IMR-90 (cell line): ENCODE measurements at regions not wholly inside any gene's neighbourhood (a gene's known extent, or its start where the extent isn't known, plus 50 kb on each side); places are given as distances from the start of the nearest gene placed in this dataset.

Experiments used
- ATAC-seq: fragments of 200-7000 bp; cut with Tn5 transposase; 2 replicates; pipeline ENCODE4 v1.9.1; 2020; ENCODE audit warnings: low read depth, mild to moderate bottlenecking, moderate library complexity
- BruUV-seq: library from RNA; stranded (reverse); fragments of 400-500 nt; replicated peaks from 2 replicates; lab custom pipeline; 2021; lab: Mats Ljungman, UMichigan
- CTCF ChIA-PET: fragments of 300-600 bp; formaldehyde crosslinking; extraction: SDS; loops from one replicate; lab custom pipeline; 2021; ENCODE audit warnings: antibody characterized with exemption; lab: Yijun Ruan, JAX
- POLR2A ChIA-PET: fragments of 300-600 bp; sonication (Branson Sonifier 250); formaldehyde crosslinking; loops from one replicate; lab custom pipeline; 2022; ENCODE audit warnings: antibody characterized with exemption; ENCODE audit not compliant: unreplicated experiment; lab: Charles Lee
- DNase-seq: peaks from one replicate; pipeline ENCODE4 v3.0.0; 2013
- H2AFZ ChIP-seq: replicated peaks from 2 replicates; pipeline ENCODE3; 2013; ENCODE audit warnings: low read length, mild to moderate bottlenecking; ENCODE audit not compliant: poor library complexity
- H2AK5ac ChIP-seq: 2 replicates; pipeline ENCODE4 v1.6.1; 2013; ENCODE audit warnings: low read depth, low read length, inconsistent platforms
- H2AK9ac ChIP-seq: replicated peaks from 2 replicates; pipeline ENCODE3; 2013; ENCODE audit warnings: mild to moderate bottlenecking, low read depth, low read length, moderate library complexity; ENCODE audit not compliant: poor library complexity
- H2BK120ac ChIP-seq: 2 replicates; pipeline ENCODE4 v1.6.1; 2013; ENCODE audit warnings: low read depth, low read length, inconsistent platforms
- H2BK15ac ChIP-seq: 3 replicates; pipeline ENCODE4 v1.6.1; 2013; ENCODE audit warnings: low read depth, low read length, inconsistent platforms
- H2BK20ac ChIP-seq: 2 replicates; pipeline ENCODE4 v1.6.1; 2013; ENCODE audit warnings: low read depth, mild to moderate bottlenecking, inconsistent platforms, low read length, moderate library complexity
- H2BK5ac ChIP-seq: 2 replicates; pipeline ENCODE4 v1.6.1; 2013; ENCODE audit warnings: mild to moderate bottlenecking, low read depth, low read length, inconsistent platforms; ENCODE audit not compliant: poor library complexity, severe bottlenecking
- H3K14ac ChIP-seq: replicated peaks from 2 replicates; pipeline ENCODE4 v1.6.1; 2013; ENCODE audit warnings: low read depth, low read length, inconsistent platforms
- H3K18ac ChIP-seq: 2 replicates; pipeline ENCODE4 v1.6.1; 2013; ENCODE audit warnings: low read depth, low read length, control low read depth
- H3K23ac ChIP-seq: 2 replicates; pipeline ENCODE4 v1.6.1; 2013; ENCODE audit warnings: low read depth, low read length, inconsistent platforms
- H3K27ac ChIP-seq: 2 replicates; pipeline ENCODE4 v1.5.1; 2013; ENCODE audit warnings: mild to moderate bottlenecking, control low read depth, low read length; ENCODE audit not compliant: insufficient read depth
- H3K27me3 ChIP-seq: 2 replicates; pipeline ENCODE4 v1.6.1; 2013; ENCODE audit warnings: low read length; ENCODE audit not compliant: control insufficient read depth, insufficient read depth
- H3K36me3 ChIP-seq: 2 replicates; pipeline ENCODE4 v1.6.1; 2013; ENCODE audit warnings: low read length, mixed read lengths; ENCODE audit not compliant: control insufficient read depth, insufficient read depth
- H3K4ac ChIP-seq: 2 replicates; pipeline ENCODE4 v1.6.1; 2013; ENCODE audit warnings: low read depth, low read length, inconsistent platforms
- H3K4me1 ChIP-seq: 2 replicates; pipeline ENCODE4 v1.6.1; 2013; ENCODE audit warnings: low read length, mixed read lengths; ENCODE audit not compliant: control insufficient read depth, insufficient read depth
- H3K4me2 ChIP-seq: 2 replicates; pipeline ENCODE4 v1.6.1; 2013; ENCODE audit warnings: low read depth, mild to moderate bottlenecking, control low read depth, low read length, moderate library complexity
- H3K4me3 ChIP-seq: 2 replicates; pipeline ENCODE4 v1.5.1; 2013; ENCODE audit warnings: low read depth, mild to moderate bottlenecking, control low read depth, low read length, moderate library complexity; ENCODE audit not compliant: insufficient read depth
- H3K56ac ChIP-seq: 2 replicates; pipeline ENCODE4 v1.6.1; 2013; ENCODE audit warnings: low read length, inconsistent platforms; ENCODE audit not compliant: insufficient read depth; ENCODE audit errors: extremely low read depth
- H3K79me1 ChIP-seq, 2 experiments: 2 replicates each; pipeline ENCODE4 v1.6.1; 2013; ENCODE audit warnings: low read length in 2 of 2, inconsistent platforms in 1 of 2, low read depth in 1 of 2
- H3K9ac ChIP-seq: 2 replicates; pipeline ENCODE4 v1.6.1; 2013; ENCODE audit warnings: low read depth, low read length, control low read depth
- H3K9me1 ChIP-seq: 2 replicates; pipeline ENCODE4 v1.6.1; 2013; ENCODE audit warnings: low read length, inconsistent platforms; ENCODE audit not compliant: insufficient read depth
- H3K9me3 ChIP-seq: 2 replicates; pipeline ENCODE4 v1.6.1; 2013; ENCODE audit warnings: low read length; ENCODE audit not compliant: control insufficient read depth, insufficient read depth
- H4K20me1 ChIP-seq: 2 replicates; pipeline ENCODE4 v1.6.1; 2013; ENCODE audit warnings: low read length, inconsistent platforms; ENCODE audit not compliant: insufficient read depth
- H4K5ac ChIP-seq: 2 replicates; pipeline ENCODE4 v1.6.1; 2013; ENCODE audit warnings: mild to moderate bottlenecking, low read depth, low read length, control low read depth
- H4K8ac ChIP-seq, 2 experiments: 2 replicates each; pipeline ENCODE4 v1.6.1; 2013; ENCODE audit warnings: low read depth in 2 of 2, low read length in 2 of 2, control low read depth in 1 of 2, inconsistent platforms in 1 of 2
- H4K91ac ChIP-seq: 2 replicates; pipeline ENCODE4 v1.6.1; 2013; ENCODE audit warnings: low read depth, low read length, inconsistent platforms; ENCODE audit not compliant: insufficient read depth
- FOS ChIP-seq: fragments of 150-350 bp; IDR thresholded peaks from 2 replicates; pipeline ENCODE4 v1.6.1; 2016; ENCODE audit warnings: low read depth, low read length
- MAFK ChIP-seq: IDR thresholded peaks from 2 replicates; pipeline ENCODE4 v1.6.1; 2012; ENCODE audit warnings: low read depth, low read length, improper control_type of control experiment
- MXI1 ChIP-seq: IDR thresholded peaks from 2 replicates; pipeline ENCODE4 v1.6.1; 2012; ENCODE audit warnings: low read depth, mild to moderate bottlenecking, low read length, moderate library complexity, borderline replicate concordance
- POLR2A ChIP-seq: IDR thresholded peaks from 2 replicates; pipeline ENCODE4 v1.6.1; 2012; ENCODE audit warnings: mild to moderate bottlenecking, low read depth, low read length
- RAD21 ChIP-seq: IDR thresholded peaks from 2 replicates; pipeline ENCODE4 v1.6.1; 2012; ENCODE audit warnings: low read length, improper control_type of control experiment
- RCOR1 ChIP-seq: IDR thresholded peaks from 2 replicates; pipeline ENCODE4 v1.6.1; 2012; ENCODE audit warnings: mild to moderate bottlenecking, low read length, improper control_type of control experiment; ENCODE audit not compliant: insufficient replicate concordance
- SMC3 ChIP-seq: fragments of 150-350 bp; IDR thresholded peaks from 2 replicates; pipeline ENCODE4 v1.6.1; 2016; ENCODE audit warnings: low read depth, mild to moderate bottlenecking, antibody characterized with exemption, low read length, moderate library complexity
- USF2 ChIP-seq: fragments of 150-350 bp; IDR thresholded peaks from 2 replicates; pipeline ENCODE4 v1.6.1; 2017; ENCODE audit warnings: mild to moderate bottlenecking, antibody characterized with exemption, low read length, low read depth
- dilution Hi-C: fragments of 300-500 bp; cut with HindIII; formaldehyde crosslinking; loops from one replicate; pipeline ENCODE4 v1.14.3; 2018; ENCODE audit warnings: low sequenced_read_pairs; ENCODE audit not compliant: unreplicated experiment
- in situ Hi-C: fragments of 300-500 bp; cut with MboI; formaldehyde crosslinking; loops from 3 replicates; pipeline ENCODE4 v1.14.3; 2019; ENCODE audit warnings: low sequenced_read_pairs, inconsistent platforms, mixed read lengths
- intact Hi-C: fragments of 100-400 bp; cut with micrococcal nuclease; formaldehyde crosslinking; loops from 2 replicates; pipeline ENCODE4 v1.10.0; 2022
- TF ChIP-seq, protein P1 (sequence below): conservative IDR thresholded peaks from 2 replicates; pipeline ENCODE4 v1.5.1; 2012; ENCODE audit warnings: mild to moderate bottlenecking, low read depth, low read length, improper control_type of control experiment

- POLR2A ChIA-PET, result no interaction called here
- intact Hi-C loops (no loop called here), in situ Hi-C loops (no loop called here), dilution Hi-C loops (no loop called here)
- Histone ChIP-seq H3K23ac (no peak overlapping the region), H3K4ac (no peak overlapping the region), H3K56ac (no peak overlapping the region), H3K36me3 (no peaks in the 10 kb centered on the region), H3K4me3 (no peak overlapping the region), H2AK5ac (no peak overlapping the region), H3K9me3 (no peaks in the 10 kb centered on the region), H2BK20ac (no peak overlapping the region), H3K9me1 (no peaks in the 10 kb centered on the region), H4K91ac (no peak overlapping the region), H2AK9ac (no peak overlapping the region), H3K14ac (no peak overlapping the region), H3K79me1 (no peaks in the 10 kb centered on the region), H3K9ac (no peak overlapping the region), H3K4me2 (no peak overlapping the region), H4K5ac (no peak overlapping the region), H2BK5ac (no peak overlapping the region), H4K8ac (no peak overlapping the region), H3K27ac (no peak overlapping the region), H3K18ac (no peak overlapping the region), H4K20me1 (no peaks in the 10 kb centered on the region), H3K27me3 (no peaks in the 10 kb centered on the region; the same call in none of the 2 replicates), H3K4me1 (peaks cover 3% of the 10 kb centered on the region), H2BK15ac (no peak overlapping the region), H2AFZ (no peak overlapping the region), H2BK120ac (no peak overlapping the region)
- BruUV-seq, result no TSS peak
- DNase-seq (no peak), ATAC-seq (no peak)
- CTCF ChIA-PET, result no interaction called here
- TF ChIP-seq RAD21 (no peak), MXI1 (no peak), FOS (no peak), POLR2A (no peak), RCOR1 (no peak), SMC3 (no peak), MAFK (no peak), USF2 (no peak)
- TF ChIP-seq, protein P1, sequence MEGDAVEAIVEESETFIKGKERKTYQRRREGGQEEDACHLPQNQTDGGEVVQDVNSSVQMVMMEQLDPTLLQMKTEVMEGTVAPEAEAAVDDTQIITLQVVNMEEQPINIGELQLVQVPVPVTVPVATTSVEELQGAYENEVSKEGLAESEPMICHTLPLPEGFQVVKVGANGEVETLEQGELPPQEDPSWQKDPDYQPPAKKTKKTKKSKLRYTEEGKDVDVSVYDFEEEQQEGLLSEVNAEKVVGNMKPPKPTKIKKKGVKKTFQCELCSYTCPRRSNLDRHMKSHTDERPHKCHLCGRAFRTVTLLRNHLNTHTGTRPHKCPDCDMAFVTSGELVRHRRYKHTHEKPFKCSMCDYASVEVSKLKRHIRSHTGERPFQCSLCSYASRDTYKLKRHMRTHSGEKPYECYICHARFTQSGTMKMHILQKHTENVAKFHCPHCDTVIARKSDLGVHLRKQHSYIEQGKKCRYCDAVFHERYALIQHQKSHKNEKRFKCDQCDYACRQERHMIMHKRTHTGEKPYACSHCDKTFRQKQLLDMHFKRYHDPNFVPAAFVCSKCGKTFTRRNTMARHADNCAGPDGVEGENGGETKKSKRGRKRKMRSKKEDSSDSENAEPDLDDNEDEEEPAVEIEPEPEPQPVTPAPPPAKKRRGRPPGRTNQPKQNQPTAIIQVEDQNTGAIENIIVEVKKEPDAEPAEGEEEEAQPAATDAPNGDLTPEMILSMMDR, result no peak
These were observed 57.2 kb upstream of the UGP2 start for GRCh38 chr2:63784461-63784860.
